SU-DHL-6 (cell line): ENCODE measurements at regions not wholly inside any gene's neighbourhood (a gene's known extent, or its start where the extent isn't known, plus 50 kb on each side); places are given as distances from the start of the nearest gene placed in this dataset.

Experiments
- CTCF ChIP-seq: fragments of 200-600 bp; sonication (generic); IDR thresholded peaks from one replicate; pipeline ENCODE4 v1.5.1; 2017; ENCODE audit warnings: antibody characterized with exemption, mild to moderate bottlenecking, low read length, moderate library complexity; ENCODE audit not compliant: insufficient read depth, poor library complexity, severe bottlenecking
- EZH2phosphoT487 ChIP-seq: fragments of 200-600 bp; sonication (generic), shearing (Covaris generic); conservative IDR thresholded peaks from 2 replicates; pipeline ENCODE4 v1.6.1; 2018; ENCODE audit warnings: mild to moderate bottlenecking, antibody characterized with exemption, low read length, moderate library complexity, mixed read lengths

GRCh38 chr4:138765442-138765841 is 250.1 kb upstream of the NOCT start:
- TF ChIP-seq CTCF, result no peak
- no peak for TF ChIP-seq EZH2phosphoT487
